H1 (cell line): ENCODE measurements at regions not wholly inside any gene's neighbourhood (a gene's known extent, or its start where the extent isn't known, plus 50 kb on each side); places are given as distances from the start of the nearest gene placed in this dataset.

ENCODE experiments used
- CHD2 ChIP-seq: IDR thresholded peaks from 2 replicates; pipeline ENCODE4 v1.6.1; 2012; ENCODE audit warnings: low read length, improper control_type of control experiment
- RFX5 ChIP-seq: IDR thresholded peaks from 2 replicates; pipeline ENCODE4 v1.6.1; 2011; ENCODE audit warnings: low read depth, low read length, improper control_type of control experiment, borderline replicate concordance
- ZNF274 ChIP-seq: IDR thresholded peaks from 2 replicates; pipeline ENCODE4 v1.7.0; 2012; ENCODE audit warnings: low read length, borderline replicate concordance; ENCODE audit errors: extremely low read depth

DNA sequence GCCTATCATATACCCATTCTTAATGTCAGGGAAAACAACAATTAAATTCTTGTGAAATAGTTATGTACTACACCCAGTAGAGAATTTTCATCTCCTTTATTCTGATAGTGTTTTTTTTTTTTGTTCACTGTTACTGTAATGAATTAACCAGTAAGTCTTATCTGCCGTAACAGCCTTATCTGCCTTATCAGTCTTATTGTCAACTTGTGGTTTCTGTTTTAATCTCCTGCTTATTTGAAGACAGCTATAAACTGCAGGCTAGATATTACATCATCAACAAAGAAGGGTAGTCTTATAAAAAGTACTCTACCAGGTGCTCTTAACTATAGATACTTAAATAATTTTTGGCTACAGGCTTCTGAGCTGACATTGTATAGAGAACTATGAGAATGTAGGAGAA, 79.5 kb downstream of the MAGEB5 start (continued):
- TF ChIP-seq ZNF274, result no peak
- no peak for TF ChIP-seq RFX5
- TF ChIP-seq CHD2, result no peak
